PC-9 (cell line): ENCODE measurements at regions not wholly inside any gene's neighbourhood (a gene's known extent, or its start where the extent isn't known, plus 50 kb on each side); places are given as distances from the start of the nearest gene placed in this dataset.

Experiments used
- BruUV-seq: library from RNA; stranded (reverse); fragments of 400-500 nt; replicated peaks from 2 replicates; lab custom pipeline; 2021; lab: Mats Ljungman, UMichigan
- CTCF ChIA-PET: fragments of 300-600 bp; sonication (Branson Sonifier 250); formaldehyde crosslinking; loops from one replicate; lab custom pipeline; 2022; ENCODE audit warnings: antibody characterized with exemption; lab: Charles Lee
- POLR2A ChIA-PET: fragments of 300-600 bp; sonication (Branson Sonifier 250); formaldehyde crosslinking; loops from one replicate; lab custom pipeline; 2022; ENCODE audit warnings: antibody characterized with exemption; ENCODE audit not compliant: unreplicated experiment; lab: Charles Lee
- DNase-seq, 2 experiments: peaks; one replicate each; pipeline versions ENCODE4 v3.0.0 to v3.0.0-alpha.2; 2015 to 2022; ENCODE audit warnings: mixed read lengths in 1 of 2
- H2AFZ ChIP-seq: fragments of 200-600 bp; sonication (generic); 2 replicates; pipeline ENCODE4 v1.8.1; 2017; ENCODE audit warnings: antibody characterized with exemption
- H3F3A ChIP-seq: fragments of 200-600 bp; sonication (generic); 2 replicates; pipeline ENCODE4 v1.8.1; 2017; ENCODE audit warnings: antibody characterized with exemption, mild to moderate bottlenecking, low read depth; ENCODE audit not compliant: insufficient read depth
- H3K27ac ChIP-seq: fragments of 200-600 bp; sonication (generic); 2 replicates; pipeline ENCODE4 v1.6.1; 2016; ENCODE audit warnings: mixed run types
- H3K27me3 ChIP-seq: fragments of 200-600 bp; sonication (generic); 2 replicates; pipeline ENCODE4 v1.6.1; 2016; ENCODE audit warnings: low read depth, mixed run types; ENCODE audit not compliant: insufficient read depth
- H3K36me3 ChIP-seq: fragments of 200-600 bp; sonication (generic); 2 replicates; pipeline ENCODE4 v1.6.1; 2016; ENCODE audit warnings: low read depth, mixed run types
- H3K4me1 ChIP-seq: fragments of 200-600 bp; sonication (generic); replicated peaks from 2 replicates; pipeline ENCODE4 v1.6.1; 2016; ENCODE audit warnings: mixed run types; ENCODE audit not compliant: insufficient read depth
- H3K4me2 ChIP-seq: fragments of 200-600 bp; sonication (generic); 2 replicates; pipeline ENCODE4 v1.6.1; 2017; ENCODE audit warnings: mixed run types
- H3K4me3 ChIP-seq: fragments of 200-600 bp; sonication (generic); 2 replicates; pipeline ENCODE4 v1.6.1; 2016; ENCODE audit warnings: mixed run types
- H3K79me2 ChIP-seq: fragments of 200-600 bp; sonication (generic); 2 replicates; pipeline ENCODE4 v1.6.1; 2017; ENCODE audit warnings: low read depth, mixed run types
- H3K9me2 ChIP-seq: fragments of 200-600 bp; sonication (generic); 2 replicates; pipeline ENCODE4 v1.8.1; 2017; ENCODE audit warnings: mild to moderate bottlenecking; ENCODE audit not compliant: insufficient read depth
- H3K9me3 ChIP-seq: fragments of 200-600 bp; sonication (generic); 2 replicates; pipeline ENCODE4 v1.8.1; 2016; ENCODE audit warnings: low read depth; ENCODE audit not compliant: insufficient read depth
- H4K20me1 ChIP-seq: fragments of 200-600 bp; sonication (generic); 2 replicates; pipeline ENCODE4 v1.8.1; 2017; ENCODE audit not compliant: insufficient read depth
- CTCF ChIP-seq: fragments of 200-600 bp; sonication (generic); conservative IDR thresholded peaks from 2 replicates; pipeline ENCODE4 v1.6.1; 2017; ENCODE audit warnings: mixed run types, antibody characterized with exemption, mild to moderate bottlenecking, moderate library complexity
- EZH2 ChIP-seq: fragments of 200-600 bp; sonication (generic); IDR thresholded peaks from 2 replicates; pipeline ENCODE4 v1.8.0; 2017; ENCODE audit warnings: antibody characterized with exemption, low read depth
- intact Hi-C: fragments of 100-400 bp; cut with micrococcal nuclease; formaldehyde crosslinking; loops from one replicate; pipeline ENCODE4 v1.10.0; 2022; ENCODE audit not compliant: unreplicated experiment

GRCh38 chr14:97445367-97445766 lies 648.2 kb downstream of the VRK1 start:
- no TSS peak for BruUV-seq
- no peaks in the 10 kb centered on the region for H3F3A ChIP-seq
- ChIA-PET CTCF (no interaction called here), POLR2A (no interaction called here)
- DNase-seq = no peak
- no peak overlapping the region for H2AFZ ChIP-seq
- no peaks in the 10 kb centered on the region for H3K79me2 ChIP-seq
- no peaks in the 10 kb centered on the region for H3K9me3 ChIP-seq
- H3K36me3 ChIP-seq = no peaks in the 10 kb centered on the region
- no peak for TF ChIP-seq EZH2
- TF ChIP-seq CTCF = no peak
- H3K4me1 ChIP-seq = no peaks in the 10 kb centered on the region
- peaks cover 4% of the 10 kb centered on the region; the same call in 1 of the 2 replicates for H3K27me3 ChIP-seq
- no peak overlapping the region for H3K27ac ChIP-seq
- H3K4me2 ChIP-seq = no peak overlapping the region
- intact Hi-C loops = no loop called here
- H3K4me3 ChIP-seq = no peak overlapping the region
- no peaks in the 10 kb centered on the region for H4K20me1 ChIP-seq
- H3K9me2 ChIP-seq = no peaks in the 10 kb centered on the region

GRCh38 chr14:97446087-97446486 lies 648.9 kb downstream of the VRK1 start:
- no peak overlapping the region for H3K27ac ChIP-seq
- H2AFZ ChIP-seq = no peak overlapping the region
- H3K9me2 ChIP-seq = no peaks in the 10 kb centered on the region
- POLR2A ChIA-PET = no interaction called here
- DNase-seq = no peak
- no peaks in the 10 kb centered on the region for H3K4me1 ChIP-seq
- H3K79me2 ChIP-seq = no peaks in the 10 kb centered on the region
- TF ChIP-seq EZH2 (no peak), CTCF (no peak)
- H3K4me2 ChIP-seq = no peak overlapping the region
- no peaks in the 10 kb centered on the region for H3K36me3 ChIP-seq
- no peak overlapping the region for H3K4me3 ChIP-seq
- BruUV-seq = no TSS peak
- CTCF ChIA-PET = no interaction called here
- intact Hi-C loops = no loop called here
- H4K20me1 ChIP-seq = no peaks in the 10 kb centered on the region
- no peaks in the 10 kb centered on the region for H3F3A ChIP-seq
- H3K9me3 ChIP-seq = no peaks in the 10 kb centered on the region
- H3K27me3 ChIP-seq = peaks cover 4% of the 10 kb centered on the region; the same call in 1 of the 2 replicates

GRCh38 chr14:97452314-97452713 lies 655.1 kb downstream of the VRK1 start:
- POLR2A ChIA-PET = no interaction called here
- CTCF ChIA-PET = no interaction called here
- Histone ChIP-seq H4K20me1 (no peaks in the 10 kb centered on the region), H3K9me3 (no peaks in the 10 kb centered on the region), H3F3A (no peaks in the 10 kb centered on the region), H2AFZ (no peak overlapping the region), H3K79me2 (no peaks in the 10 kb centered on the region), H3K4me2 (no peak overlapping the region), H3K27ac (no peak overlapping the region), H3K4me1 (no peaks in the 10 kb centered on the region), H3K36me3 (no peaks in the 10 kb centered on the region), H3K9me2 (no peaks in the 10 kb centered on the region), H3K4me3 (no peak overlapping the region), H3K27me3 (no peaks in the 10 kb centered on the region)
- intact Hi-C loops = no loop called here
- DNase-seq = no peak
- TF ChIP-seq CTCF (no peak), EZH2 (no peak)
- BruUV-seq = no TSS peak
